ENCODE measurements at regions not wholly inside any gene's neighbourhood (a gene's known extent, or its start where the extent isn't known, plus 50 kb on each side); places are given as distances from the start of the nearest gene placed in this dataset.
"Not testable (repeated sequence)": the region's sequence is repeated elsewhere in the genome, so short reads cannot be mapped to it uniquely, and the experiment has no call there.

DNA sequence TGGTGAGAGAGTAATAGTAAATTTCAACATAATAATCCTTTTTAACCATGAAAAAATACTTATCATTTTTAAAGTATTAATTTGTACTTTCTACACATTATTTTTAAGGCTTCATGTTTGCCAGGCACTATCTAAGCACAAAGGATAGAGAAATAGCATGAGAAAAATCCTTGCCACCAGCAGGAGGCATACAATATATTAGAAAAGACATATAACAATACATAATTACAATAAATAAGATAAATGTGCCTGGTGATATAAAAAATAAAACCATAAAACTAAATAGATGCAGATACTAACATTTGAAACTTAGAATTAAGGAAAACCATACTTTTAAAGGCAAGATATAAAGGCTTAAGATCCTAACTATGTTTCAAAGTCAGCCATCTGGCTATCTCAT, 1256.4 kb downstream of the DIAPH3 start:
- no peaks in the 10 kb centered on the region for H3K27me3 Mint-ChIP-seq (ENCODE audit: low read depth in 3 of 3)
- H3K36me3 Mint-ChIP-seq, result peaks cover 0 to 6% (median 0%) of the 10 kb centered on the region in 3 donors
- H3K9me3 Mint-ChIP-seq, result peaks cover 7 to 38% (median 16%) of the 10 kb centered on the region in 6 donors
- H3K4me1 Mint-ChIP-seq, result no peaks in the 10 kb centered on the region
- no peak for DNase-seq
- H3K4me3 Mint-ChIP-seq, result no peak overlapping the region
- no peak overlapping the region for H3K27ac Mint-ChIP-seq

DNA sequence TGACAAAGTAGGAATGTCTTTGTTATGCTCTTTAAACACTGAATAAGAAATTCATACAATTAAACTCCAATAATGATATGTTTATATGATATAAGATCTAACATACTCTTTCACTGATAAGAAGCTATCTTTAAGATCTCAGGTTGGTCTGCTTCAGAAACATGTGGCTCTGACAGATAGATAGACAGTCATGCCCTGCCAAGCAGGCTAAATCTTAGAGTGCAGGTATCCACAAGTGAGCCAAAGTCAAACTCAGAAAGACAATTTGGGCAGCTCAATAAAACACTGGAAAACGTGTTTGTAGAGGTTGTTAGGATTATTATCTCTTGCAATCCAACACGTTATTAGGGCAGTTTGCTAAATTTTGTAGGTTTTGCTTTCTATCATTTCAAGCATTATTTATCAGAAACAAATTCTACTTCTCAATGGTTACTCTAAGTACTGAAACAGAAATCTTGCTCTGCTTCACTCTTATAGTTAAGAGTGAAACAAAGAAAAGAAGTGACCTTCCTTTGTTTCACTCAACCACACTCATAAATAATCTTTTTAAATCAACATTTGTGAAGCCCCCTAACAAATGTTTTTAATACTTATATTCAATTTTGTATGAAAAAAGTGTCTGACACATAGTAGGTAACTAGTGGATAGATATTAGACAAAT, 1255.6 kb downstream of the DIAPH3 start:
- no peaks in the 10 kb centered on the region for H3K4me1 Mint-ChIP-seq
- H3K27ac Mint-ChIP-seq, result no peak overlapping the region
- H3K36me3 Mint-ChIP-seq, result peaks cover 0 to 6% (median 0%) of the 10 kb centered on the region in 3 donors
- H3K27me3 Mint-ChIP-seq (ENCODE audit: low read depth in 3 of 3), result no peaks in the 10 kb centered on the region
- no peak overlapping the region for H3K4me3 Mint-ChIP-seq
- DNase-seq, result no peak
- peaks cover 2 to 35% (median 15%) of the 10 kb centered on the region in 6 donors for H3K9me3 Mint-ChIP-seq

DNA sequence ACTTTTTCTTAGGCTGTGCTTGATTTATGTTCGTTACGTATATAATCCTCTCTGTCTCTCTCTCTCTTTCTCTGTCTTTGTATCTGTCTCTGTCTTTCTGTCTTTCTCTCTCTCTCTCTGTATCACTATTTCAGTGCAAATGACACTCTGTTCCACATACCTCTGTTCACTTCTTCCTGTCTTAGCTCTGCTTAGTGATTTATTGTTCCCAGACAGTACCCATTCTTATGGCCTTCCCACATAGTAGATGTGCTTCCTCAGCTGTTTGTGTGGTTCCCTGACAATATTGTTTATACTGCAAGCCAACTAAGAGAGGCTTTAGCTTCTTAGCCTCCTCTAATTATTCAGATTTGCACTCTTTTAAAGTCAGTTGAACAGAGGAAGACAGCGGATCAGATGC, 1244.2 kb downstream of the DIAPH3 start:
- no peak for DNase-seq
- Mint-ChIP-seq H3K9me3 (peaks cover 13 to 41% (median 22%) of the 10 kb centered on the region in 6 donors), H3K4me3 (no peak overlapping the region), H3K27me3 (ENCODE audit: low read depth in 3 of 3) (no peaks in the 10 kb centered on the region), H3K4me1 (no peaks in the 10 kb centered on the region), H3K36me3 (peaks cover 0 to 5% (median 0%) of the 10 kb centered on the region in 3 donors), H3K27ac (no peak overlapping the region)

DNA sequence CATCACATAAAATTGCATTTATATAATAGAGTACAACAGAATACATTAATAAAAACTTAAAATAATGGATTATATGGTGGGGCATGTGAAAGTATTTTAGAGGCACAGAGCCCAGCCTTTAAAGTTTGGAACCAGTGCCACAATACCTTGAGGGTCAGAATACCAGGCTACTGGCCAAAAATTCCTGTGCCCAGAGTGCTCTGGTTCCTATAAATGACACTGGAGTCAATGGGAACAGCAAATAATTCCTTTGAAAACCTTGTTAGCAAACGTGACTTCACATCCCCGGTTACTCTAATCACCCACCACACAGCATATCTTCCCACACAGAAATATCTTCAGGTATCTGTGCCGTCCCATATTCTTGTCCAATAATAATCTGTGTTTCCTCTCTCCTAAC, 1242.6 kb downstream of the DIAPH3 start:
- DNase-seq, result no peak
- H3K4me1 Mint-ChIP-seq, result no peaks in the 10 kb centered on the region
- no peak overlapping the region for H3K27ac Mint-ChIP-seq
- H3K9me3 Mint-ChIP-seq, result peaks cover 16 to 39% (median 24%) of the 10 kb centered on the region in 6 donors
- H3K36me3 Mint-ChIP-seq, result peaks cover 0 to 5% (median 0%) of the 10 kb centered on the region in 3 donors
- no peak overlapping the region for H3K4me3 Mint-ChIP-seq
- no peaks in the 10 kb centered on the region for H3K27me3 Mint-ChIP-seq (ENCODE audit: low read depth in 3 of 3)

DNA sequence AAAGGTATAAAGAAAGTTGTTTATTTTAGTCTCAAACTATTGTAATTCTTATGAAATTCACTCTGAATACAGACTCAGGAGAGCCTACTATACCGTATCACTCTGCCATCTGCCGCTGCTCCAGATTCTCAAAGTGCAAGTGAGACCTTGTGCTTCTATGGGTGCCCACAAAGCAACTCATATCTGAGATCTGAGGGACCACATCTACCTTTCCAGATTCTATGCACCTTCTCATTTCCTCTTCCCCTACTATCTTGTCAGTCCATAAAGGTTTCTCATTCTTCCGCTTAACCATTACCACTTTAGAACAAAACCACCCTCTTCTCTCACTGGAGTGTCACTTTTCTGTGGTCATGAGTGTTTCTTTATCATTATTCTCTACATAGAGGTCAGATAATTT, 1236.9 kb downstream of the DIAPH3 start:
- H3K9me3 Mint-ChIP-seq, result peaks cover 11 to 62% (median 34%) of the 10 kb centered on the region in 6 donors
- peaks cover 0 to 5% (median 0%) of the 10 kb centered on the region in 3 donors for H3K36me3 Mint-ChIP-seq
- H3K27ac Mint-ChIP-seq, result no peak overlapping the region
- DNase-seq, result no peak
- no peaks in the 10 kb centered on the region for H3K4me1 Mint-ChIP-seq
- H3K4me3 Mint-ChIP-seq, result no peak overlapping the region
- no peaks in the 10 kb centered on the region for H3K27me3 Mint-ChIP-seq (ENCODE audit: low read depth in 3 of 3)

DNA sequence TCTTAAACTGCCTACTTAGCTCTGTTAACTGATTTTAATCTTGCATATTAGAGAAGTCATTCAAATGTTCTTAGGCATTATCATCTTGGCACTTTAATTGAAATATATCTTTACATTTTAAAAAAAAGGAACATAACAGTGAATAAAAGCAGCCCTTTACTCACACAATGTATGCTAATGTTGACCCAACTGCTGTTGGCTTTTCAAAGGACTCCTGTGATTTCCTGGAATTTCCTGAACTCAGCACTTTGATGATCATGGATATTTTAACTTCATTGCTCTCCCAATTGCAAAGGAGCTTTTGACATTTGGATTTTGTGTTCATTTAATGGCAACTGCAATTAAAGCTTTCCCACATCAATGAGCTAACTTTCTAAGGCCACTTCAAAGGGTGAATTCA, 1230.3 kb downstream of the DIAPH3 start:
- peaks cover 0 to 3% (median 0%) of the 10 kb centered on the region in 3 donors for H3K27me3 Mint-ChIP-seq (ENCODE audit: low read depth in 3 of 3)
- H3K4me3 Mint-ChIP-seq, result no peak overlapping the region
- no peak for DNase-seq
- no peak overlapping the region for H3K27ac Mint-ChIP-seq
- H3K36me3 Mint-ChIP-seq, result no peaks in the 10 kb centered on the region
- H3K9me3 Mint-ChIP-seq, result peaks cover 4 to 32% (median 15%) of the 10 kb centered on the region in 6 donors
- no peaks in the 10 kb centered on the region for H3K4me1 Mint-ChIP-seq

DNA sequence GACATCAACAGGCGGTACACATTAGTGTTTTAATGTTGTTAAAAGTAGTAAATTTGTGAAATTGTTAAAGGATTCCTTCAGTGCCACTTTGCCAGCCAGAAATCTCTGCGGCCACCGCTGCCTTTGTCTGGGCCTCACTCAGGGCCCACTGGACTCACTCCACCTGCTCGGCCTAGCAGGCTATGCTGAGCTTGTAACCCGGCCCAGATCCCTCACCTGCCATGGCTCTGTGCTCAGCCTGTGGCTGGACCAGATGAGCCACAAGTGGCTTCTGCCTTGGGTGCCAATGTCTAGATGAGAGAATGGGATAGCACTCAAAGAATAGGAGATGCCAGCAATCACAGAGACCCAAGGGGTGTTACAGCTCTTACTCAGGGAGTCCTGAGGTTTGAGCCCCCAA, 1228.0 kb downstream of the DIAPH3 start:
- peaks cover 4 to 31% (median 20%) of the 10 kb centered on the region in 6 donors for H3K9me3 Mint-ChIP-seq
- no peak overlapping the region for H3K27ac Mint-ChIP-seq
- no peak for DNase-seq
- H3K4me3 Mint-ChIP-seq, result no peak overlapping the region
- no peaks in the 10 kb centered on the region for H3K4me1 Mint-ChIP-seq
- peaks cover 0 to 3% (median 0%) of the 10 kb centered on the region in 3 donors for H3K27me3 Mint-ChIP-seq (ENCODE audit: low read depth in 3 of 3)
- no peaks in the 10 kb centered on the region for H3K36me3 Mint-ChIP-seq

DNA sequence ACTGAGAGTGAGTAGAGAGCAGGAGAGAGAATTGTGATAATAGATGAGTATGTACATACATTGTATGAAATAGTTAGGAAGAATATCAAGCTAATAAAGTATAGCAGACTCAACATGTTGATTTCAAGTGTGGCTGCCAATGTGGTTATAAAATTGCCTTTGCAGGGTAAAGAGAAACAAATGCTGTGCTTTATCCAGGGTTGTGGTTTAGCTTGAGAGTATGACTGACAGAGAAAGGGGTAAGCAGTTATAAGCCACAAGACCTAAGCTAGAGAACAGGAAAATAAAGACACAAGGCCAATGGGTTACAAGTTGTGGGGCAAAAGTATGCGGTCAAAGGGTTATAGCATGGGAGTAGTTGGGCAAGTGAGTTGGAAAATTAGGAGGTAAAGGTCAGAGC, 1217.5 kb downstream of the DIAPH3 start:
- H3K36me3 Mint-ChIP-seq, result peaks cover 0 to 4% (median 0%) of the 10 kb centered on the region in 3 donors
- no peak for DNase-seq
- H3K9me3 Mint-ChIP-seq, result peaks cover 29 to 70% (median 39%) of the 10 kb centered on the region in 6 donors
- H3K4me3 Mint-ChIP-seq, result no peak overlapping the region
- no peak overlapping the region for H3K27ac Mint-ChIP-seq
- peaks cover 0 to 3% (median 2%) of the 10 kb centered on the region in 3 donors for H3K27me3 Mint-ChIP-seq (ENCODE audit: low read depth in 3 of 3)
- no peaks in the 10 kb centered on the region for H3K4me1 Mint-ChIP-seq

DNA sequence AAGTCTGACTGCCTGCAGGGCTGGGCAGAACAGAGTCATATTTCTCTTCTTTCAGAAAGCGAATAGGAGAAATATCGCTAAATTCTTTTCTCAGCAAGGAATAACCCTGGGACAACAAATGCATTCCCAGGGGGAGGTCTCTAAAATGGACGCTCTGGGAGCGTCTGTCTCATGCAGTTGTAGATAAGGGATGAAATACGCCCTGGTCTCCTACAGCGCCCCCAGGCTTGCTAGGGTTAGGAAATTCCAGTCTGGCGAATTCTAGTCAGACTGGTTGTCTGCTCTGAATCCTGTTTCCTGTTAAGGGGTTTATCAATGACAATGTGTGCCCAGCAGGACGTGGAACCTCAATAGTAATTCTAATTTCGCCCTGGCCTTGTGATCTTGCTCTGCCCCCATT, 1214.1 kb downstream of the DIAPH3 start:
- H3K27ac Mint-ChIP-seq, result no peak overlapping the region
- no peaks in the 10 kb centered on the region for H3K36me3 Mint-ChIP-seq
- H3K27me3 Mint-ChIP-seq (ENCODE audit: low read depth in 3 of 3), result peaks cover 0 to 3% (median 2%) of the 10 kb centered on the region in 3 donors
- no peak for DNase-seq
- H3K4me3 Mint-ChIP-seq, result no peak overlapping the region
- no peaks in the 10 kb centered on the region for H3K4me1 Mint-ChIP-seq
- H3K9me3 Mint-ChIP-seq, result peaks cover 28 to 69% (median 37%) of the 10 kb centered on the region in 6 donors

DNA sequence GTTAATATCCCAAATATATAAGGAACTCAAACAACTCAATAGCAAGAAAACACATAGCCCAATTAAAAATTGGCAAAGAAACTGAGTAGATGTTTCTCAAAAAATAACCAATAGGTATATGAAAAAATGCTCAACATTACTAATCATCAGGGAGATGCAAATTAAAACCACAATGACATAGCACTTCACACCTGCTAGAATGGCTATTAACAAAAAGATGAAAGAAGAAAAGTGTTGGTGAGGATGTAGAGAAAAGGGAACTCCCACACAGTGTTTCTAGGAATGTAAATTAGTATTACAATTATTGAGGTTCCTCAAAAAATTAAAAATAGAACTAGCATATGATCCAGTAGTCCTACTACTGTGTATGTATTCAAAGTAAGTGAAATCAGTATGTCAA, 1212.8 kb downstream of the DIAPH3 start:
- no peak overlapping the region for H3K27ac Mint-ChIP-seq
- H3K4me3 Mint-ChIP-seq, result no peak overlapping the region
- no peak for DNase-seq

DNA sequence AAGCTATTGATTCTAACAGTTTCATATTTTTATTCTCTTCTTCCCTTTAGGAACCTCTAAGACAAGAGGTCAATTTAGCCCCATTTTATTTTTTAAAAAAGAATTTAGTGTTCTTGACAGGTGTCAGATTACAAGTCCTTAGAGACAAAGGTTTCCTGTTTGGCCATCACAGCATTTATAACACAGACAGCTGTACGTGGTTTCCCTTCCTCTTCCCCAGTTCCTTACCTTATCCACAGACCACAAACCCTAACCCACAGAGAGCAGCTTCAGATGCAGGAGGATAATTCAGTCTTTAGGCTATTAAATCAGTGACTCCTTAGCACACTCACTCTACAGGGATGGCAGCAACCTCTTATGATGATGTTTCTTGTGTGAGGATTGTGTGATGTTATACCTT, 1210.1 kb downstream of the DIAPH3 start:
- Mint-ChIP-seq H3K27me3 (ENCODE audit: low read depth in 3 of 3) (no peaks in the 10 kb centered on the region), H3K36me3 (no peaks in the 10 kb centered on the region), H3K4me3 (no peak overlapping the region), H3K27ac (no peak overlapping the region), H3K9me3 (peaks cover 25 to 65% (median 27%) of the 10 kb centered on the region in 6 donors), H3K4me1 (no peaks in the 10 kb centered on the region)
- DNase-seq, result no peak

More for the DNA sequence above, 1212.8 kb downstream of the DIAPH3 start:
- peaks cover 28 to 71% (median 36%) of the 10 kb centered on the region in 6 donors for H3K9me3 Mint-ChIP-seq
- no peaks in the 10 kb centered on the region for H3K4me1 Mint-ChIP-seq
- no peaks in the 10 kb centered on the region for H3K36me3 Mint-ChIP-seq
- peaks cover 0 to 2% (median 2%) of the 10 kb centered on the region in 3 donors for H3K27me3 Mint-ChIP-seq (ENCODE audit: low read depth in 3 of 3)

DNA sequence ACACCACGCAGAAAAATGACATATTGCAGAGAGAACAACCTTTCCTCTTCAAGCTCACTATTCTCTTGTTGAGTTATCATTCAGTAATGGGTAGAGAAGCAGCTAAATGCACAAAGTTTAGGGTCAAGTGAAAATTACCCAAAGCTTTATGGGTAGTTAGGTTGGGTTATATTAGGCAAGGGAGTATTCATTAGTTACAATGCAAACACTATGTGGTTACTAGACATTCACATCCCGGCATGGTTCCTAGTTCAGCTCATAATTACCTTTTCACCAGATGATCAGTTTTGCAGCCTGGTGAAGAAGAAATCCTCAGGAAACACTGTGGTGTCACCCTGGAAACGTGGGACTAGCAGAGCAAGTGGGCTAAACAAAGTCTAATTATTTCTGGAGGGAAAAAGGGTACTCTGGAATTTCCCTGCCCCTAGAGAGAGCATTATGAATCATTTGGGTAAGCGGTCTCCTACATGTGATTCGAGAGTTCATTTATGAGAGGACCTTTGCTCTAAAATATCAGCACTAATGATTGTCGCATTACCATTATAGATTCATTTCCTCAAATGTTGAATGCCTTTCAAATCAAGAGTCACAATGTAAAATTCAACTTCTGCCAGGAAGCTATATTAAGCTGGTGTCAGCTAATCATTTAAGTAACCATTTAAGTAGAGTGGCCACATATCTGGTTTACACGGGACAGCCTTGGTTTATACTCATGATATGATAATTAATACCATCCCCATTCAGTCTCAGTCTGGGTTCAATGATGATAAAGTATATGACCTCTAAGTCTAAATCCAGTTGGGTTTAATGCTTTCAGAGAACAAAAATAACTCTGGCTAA, 1208.0 kb downstream of the DIAPH3 start:
- Mint-ChIP-seq H3K4me1 (no peaks in the 10 kb centered on the region), H3K4me3 (no peak overlapping the region), H3K27ac (no peak overlapping the region), H3K9me3 (peaks cover 6 to 45% (median 14%) of the 10 kb centered on the region in 6 donors), H3K27me3 (ENCODE audit: low read depth in 3 of 3) (no peaks in the 10 kb centered on the region), H3K36me3 (no peaks in the 10 kb centered on the region)
- DNase-seq, result no peak

DNA sequence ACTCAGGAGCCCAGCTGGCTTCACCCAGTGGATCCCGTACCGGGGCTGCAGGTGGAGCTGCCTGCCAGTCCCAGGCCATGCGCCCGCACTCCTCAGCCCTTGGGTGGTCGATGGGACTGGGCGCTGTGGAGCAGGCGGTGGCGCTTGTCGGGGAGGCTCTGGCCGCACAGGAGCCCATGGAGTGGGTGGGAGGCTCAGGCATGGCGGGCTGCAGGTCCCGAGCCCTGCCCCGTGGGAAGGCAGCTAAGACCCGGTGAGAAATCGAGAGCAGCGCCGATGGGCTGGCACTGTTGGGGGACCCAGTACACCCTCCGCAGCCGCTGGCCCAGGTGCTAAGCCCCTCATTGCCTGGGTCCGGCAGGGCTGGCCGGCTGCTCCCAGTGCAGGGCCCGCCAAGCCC, 1205.6 kb downstream of the DIAPH3 start:
- not testable (repeated sequence) for DNase-seq; H3K36me3 Mint-ChIP-seq; H3K27me3 Mint-ChIP-seq (ENCODE audit: low read depth in 3 of 3); H3K4me1 Mint-ChIP-seq; H3K27ac Mint-ChIP-seq; H3K4me3 Mint-ChIP-seq
- peaks cover 6 to 38% (median 8%) of the 10 kb centered on the region in 6 donors for H3K9me3 Mint-ChIP-seq

DNA sequence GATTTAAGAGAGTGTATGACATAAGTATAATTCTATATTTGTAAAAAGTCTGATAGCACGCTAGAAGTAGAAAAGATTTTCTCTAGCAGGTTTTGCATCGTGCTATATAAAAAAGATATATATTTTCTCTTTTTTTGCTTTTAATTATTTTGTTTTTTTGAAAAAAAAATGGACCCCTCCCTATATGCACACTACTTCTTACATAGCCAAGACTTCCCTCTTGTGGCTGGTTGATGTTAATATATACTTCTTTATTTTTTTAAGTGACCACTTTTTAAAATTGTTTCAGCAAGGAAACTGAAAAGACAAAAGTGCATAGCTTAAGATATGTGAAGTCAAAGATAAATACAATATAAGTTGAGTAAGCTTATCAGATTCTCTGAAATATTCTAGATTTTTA, 1202.8 kb downstream of the DIAPH3 start:
- peaks cover 0 to 24% (median 12%) of the 10 kb centered on the region in 6 donors for H3K9me3 Mint-ChIP-seq
- H3K27ac Mint-ChIP-seq, result no peak overlapping the region
- H3K27me3 Mint-ChIP-seq (ENCODE audit: low read depth in 3 of 3), result no peaks in the 10 kb centered on the region
- no peak overlapping the region for H3K4me3 Mint-ChIP-seq
- no peaks in the 10 kb centered on the region for H3K36me3 Mint-ChIP-seq
- no peak for DNase-seq
- no peaks in the 10 kb centered on the region for H3K4me1 Mint-ChIP-seq

All from immature natural killer cell (primary cell).